ENCODE measurements at regions not wholly inside any gene's neighbourhood (a gene's known extent, or its start where the extent isn't known, plus 50 kb on each side); places are given as distances from the start of the nearest gene placed in this dataset.

- TF ChIP-seq MAX (CRISPR knock-in tag; IDR thresholded peaks at IDR 0.05) (no peak), CTCF (IDR thresholded peaks at IDR 0.05) (no peak), ZNF121 (CRISPR knock-in tag; IDR thresholded peaks at IDR 0.05) (no peak), USF2 (CRISPR knock-in tag; IDR thresholded peaks at IDR 0.05) (no peak)
Measured at GRCh38 chr18:67192535-67192934, 324.0 kb downstream of the DSEL start.
